SW 1271 (cell line): ENCODE measurements at regions not wholly inside any gene's neighbourhood (a gene's known extent, or its start where the extent isn't known, plus 50 kb on each side); places are given as distances from the start of the nearest gene placed in this dataset.

Experiments
- DNase-seq, 2 experiments: peaks; one replicate each; lab custom pipeline; 2025; lab: John Stamatoyannopoulos, UW

GRCh38 chr2:104766683-104767082, 87.2 kb upstream of the POU3F3 start:
- DNase-seq: no peak

GRCh38 chr2:104768694-104769093, 85.2 kb upstream of the POU3F3 start:
- DNase-seq: no peak

- DNase-seq: no peak
Measured at GRCh38 chr2:104769096-104769495, 84.8 kb upstream of the POU3F3 start.

DNA sequence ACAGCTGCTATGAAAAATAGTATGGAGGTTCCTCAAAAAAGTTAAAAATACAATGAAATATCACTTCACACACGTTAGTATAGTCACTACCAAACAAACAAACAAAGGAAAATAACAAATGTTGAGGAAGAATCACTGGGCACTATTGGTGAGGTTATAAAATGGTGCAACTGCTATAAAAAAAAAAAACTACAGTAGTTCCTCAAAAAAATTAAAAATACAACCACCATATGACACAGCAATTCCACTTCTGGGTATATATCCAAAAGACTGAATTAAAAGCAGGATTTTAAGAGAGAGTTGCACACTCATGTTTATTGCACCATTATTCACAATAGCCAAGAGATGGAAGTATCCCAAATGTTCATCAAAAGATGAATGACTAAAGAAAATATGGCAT, 80.9 kb upstream of the POU3F3 start:
- DNase-seq: no peak

DNA sequence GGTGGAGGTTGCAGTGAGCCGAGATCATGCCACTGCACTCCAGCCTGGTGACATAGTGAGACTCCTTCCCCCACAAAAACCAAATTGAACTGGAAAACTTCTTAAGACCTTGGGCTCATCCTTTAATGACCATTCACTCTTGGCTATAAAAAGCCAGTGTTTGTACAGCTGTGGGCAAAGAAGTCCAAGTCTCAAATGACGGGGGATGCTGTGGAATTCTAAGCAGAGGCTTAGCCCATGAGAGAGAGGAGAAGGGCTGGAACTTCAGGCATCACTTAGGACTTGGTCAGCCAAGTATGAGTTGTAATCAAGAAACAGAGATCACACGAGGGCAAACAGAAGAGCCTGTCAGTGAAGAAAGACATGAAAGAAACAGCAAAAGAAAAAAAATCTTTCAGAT, 79.3 kb upstream of the POU3F3 start:
- no peak for DNase-seq

- DNase-seq: no peak
Measured at GRCh38 chr2:104777721-104778120, 76.2 kb upstream of the POU3F3 start.

GRCh38 chr2:104781151-104781550, 72.8 kb upstream of the POU3F3 start:
- no peak for DNase-seq

DNA sequence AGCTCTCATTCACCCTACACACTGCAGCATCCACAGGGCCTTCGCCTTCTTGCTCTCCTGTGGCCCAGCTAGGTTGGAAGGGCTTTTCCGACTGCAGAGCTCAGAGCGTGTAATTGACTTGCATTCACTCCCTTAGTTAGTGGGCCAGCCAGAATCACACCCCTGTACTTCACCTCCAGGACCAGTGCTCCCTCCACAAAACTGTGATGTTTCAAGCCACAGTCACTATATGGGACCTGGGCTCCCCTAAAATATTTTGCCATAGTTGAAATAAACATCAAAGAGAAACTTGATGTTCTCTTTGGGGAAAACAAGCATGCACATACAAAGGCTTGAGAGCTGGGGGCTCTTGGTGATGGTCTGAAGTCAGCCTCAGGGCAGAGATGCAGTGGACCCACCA, 69.7 kb upstream of the POU3F3 start:
- DNase-seq: no peak

DNA sequence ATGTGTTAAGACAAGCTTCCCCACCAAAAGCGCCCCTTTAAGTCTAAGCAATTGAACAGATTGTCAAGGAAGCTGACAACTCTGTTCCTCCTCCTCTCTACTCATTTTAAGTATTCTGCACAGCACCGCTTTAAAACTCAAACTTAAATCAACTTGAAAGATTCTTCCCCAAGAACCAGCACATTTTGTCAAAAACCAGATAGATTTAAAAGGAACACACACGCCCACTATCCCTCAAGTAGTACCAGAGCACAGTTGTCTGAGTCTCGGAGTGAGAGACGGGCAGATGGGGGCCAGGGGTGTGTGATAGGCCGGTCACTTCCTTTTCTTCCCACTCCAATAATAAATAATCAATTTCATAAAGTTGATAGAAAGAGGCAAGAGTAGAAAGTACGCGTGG, 67.7 kb upstream of the POU3F3 start:
- DNase-seq: no peak

- DNase-seq: no peak
Measured at GRCh38 chr2:104786821-104787220, 67.1 kb upstream of the POU3F3 start.

DNA sequence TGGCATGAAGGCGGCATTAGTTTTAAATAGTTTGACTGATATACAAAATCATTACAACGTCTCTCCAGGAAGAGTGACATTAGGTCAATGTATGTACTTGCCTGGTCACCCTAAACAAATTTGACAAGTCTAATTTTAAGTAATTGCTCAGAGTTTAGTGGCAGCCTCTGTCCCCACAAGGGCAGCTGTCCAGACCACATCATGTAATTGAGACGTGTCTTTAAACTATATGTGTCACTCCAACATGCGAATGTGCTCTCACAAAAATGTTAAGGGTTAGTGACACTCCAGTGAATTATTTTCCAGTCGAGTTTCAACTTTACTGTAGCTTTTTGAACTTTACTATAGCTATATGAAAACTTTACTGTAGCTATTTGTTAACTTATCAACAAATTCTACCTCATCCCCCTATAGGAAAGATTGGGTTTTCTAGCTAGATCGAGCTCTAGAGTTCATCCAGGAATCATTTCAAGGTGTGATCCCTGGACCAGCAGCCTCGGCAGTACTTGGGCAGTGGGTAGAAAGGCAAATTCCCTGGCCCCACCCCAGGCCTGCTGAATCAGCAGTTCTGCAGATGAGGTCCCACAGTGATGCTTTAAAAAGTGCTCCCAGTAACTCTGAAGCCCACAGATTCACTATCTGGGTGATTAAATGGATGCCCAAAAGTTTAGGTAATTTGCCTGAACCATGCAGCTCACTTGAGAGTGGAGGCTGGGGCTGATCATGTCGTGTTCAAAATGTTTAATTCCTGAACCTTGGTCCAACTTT, 66.4 kb upstream of the POU3F3 start:
- DNase-seq: no peak

DNA sequence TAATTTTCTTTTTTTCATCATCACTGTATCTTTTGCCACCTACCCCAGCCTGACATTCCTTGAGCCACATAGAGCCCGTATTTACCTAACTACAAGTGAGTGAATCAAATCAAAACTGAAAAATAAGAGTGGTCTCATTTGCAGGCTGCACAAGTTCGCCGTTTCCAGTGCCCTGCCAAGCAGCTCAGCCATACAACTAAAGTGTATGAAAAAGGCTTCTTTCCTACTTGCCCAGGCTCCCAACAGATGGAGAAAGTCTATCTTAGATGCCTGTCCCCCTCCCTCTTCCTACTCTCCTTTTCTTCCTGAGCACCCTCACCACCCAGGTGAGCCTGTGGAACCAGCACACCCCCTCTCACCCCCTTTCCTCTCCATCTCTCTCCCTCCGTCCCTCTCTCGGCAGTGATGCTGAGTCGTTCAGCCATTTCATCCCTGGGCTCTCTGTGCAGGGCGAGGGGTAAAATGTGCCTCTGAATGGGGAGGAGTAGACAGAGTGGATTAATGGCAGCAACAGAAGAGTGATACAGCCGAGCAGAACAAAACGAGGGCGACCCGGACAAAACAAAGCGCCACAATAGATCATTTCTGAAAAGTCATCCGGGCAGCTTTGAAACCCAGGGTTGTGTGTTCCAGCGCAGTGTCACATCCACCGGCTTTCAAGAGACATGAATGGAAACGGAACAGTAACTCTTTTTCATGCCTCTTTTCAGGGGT, 65.0 kb upstream of the POU3F3 start:
- no peak for DNase-seq

DNA sequence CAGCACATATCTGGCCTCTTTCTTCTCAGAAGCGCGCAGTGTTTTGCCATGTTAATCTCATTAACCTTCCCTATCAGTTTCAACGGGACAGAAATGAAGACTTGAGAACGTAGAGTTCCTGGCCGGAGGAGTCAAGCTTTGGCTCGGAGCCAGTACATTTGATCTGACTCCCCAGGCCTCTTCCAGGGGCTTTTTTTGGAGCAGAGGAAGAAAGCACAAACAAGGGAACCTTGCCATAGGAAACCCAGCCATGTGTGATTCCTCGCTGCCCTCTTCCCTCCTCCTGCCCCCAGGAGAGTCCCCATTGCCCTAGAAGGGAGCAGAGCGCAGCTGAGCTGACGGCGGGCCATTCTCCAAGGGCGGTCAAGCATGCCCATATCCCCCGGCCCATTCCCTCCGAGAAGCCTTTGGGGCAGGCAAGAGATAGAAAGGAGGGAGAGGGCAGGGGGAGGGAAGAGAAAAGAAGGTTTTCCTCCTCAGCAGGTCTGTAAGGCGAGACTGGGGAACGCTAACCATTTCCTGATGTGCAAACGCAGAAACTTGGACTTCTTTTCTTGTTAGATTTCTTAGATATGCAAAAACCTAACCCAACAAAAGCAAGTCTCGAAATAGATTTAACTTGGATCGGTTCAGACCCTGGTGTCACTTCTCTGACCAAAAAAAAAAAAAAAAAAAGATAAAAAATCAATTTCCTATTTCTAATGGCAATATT, 63.7 kb upstream of the POU3F3 start:
- DNase-seq: no peak

DNA sequence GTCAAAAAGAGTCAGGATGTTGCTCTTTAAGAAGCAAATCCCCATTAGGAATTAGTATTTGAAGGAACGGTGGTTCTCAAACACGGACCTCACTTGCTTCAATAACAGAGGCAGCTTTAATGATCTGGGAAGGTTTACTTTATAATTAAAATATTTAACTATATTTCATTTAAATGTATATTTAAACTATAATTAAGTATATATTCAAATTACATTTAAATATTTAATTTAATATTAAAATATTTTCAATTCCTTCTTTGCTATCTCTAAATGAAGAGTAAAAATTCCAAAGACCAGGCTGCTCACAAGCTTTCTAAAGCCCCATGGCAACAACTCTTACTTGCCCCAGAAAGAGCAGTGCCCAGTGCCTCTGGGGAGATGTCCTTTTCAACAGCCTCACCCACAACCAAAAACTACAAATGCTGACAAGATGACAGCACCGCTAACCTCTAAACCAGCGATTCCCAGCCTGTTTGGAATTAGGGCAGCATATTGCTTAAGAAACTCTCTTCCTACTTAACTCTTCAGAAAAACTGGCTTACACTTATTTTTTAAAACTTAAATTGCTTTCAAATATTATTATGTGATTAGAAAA, 62.9 kb upstream of the POU3F3 start:
- DNase-seq: no peak

GRCh38 chr2:104793966-104794365, 59.9 kb upstream of the POU3F3 start:
- no peak for DNase-seq

GRCh38 chr2:104794441-104794840, 59.5 kb upstream of the POU3F3 start:
- no peak for DNase-seq
